Muscle layer of duodenum (tissue), 2 donors: ENCODE measurements at regions not wholly inside any gene's neighbourhood (a gene's known extent, or its start where the extent isn't known, plus 50 kb on each side); places are given as distances from the start of the nearest gene placed in this dataset.
"Not testable (repeated sequence)": the region's sequence is repeated elsewhere in the genome, so short reads cannot be mapped to it uniquely, and the experiment has no call there.

Source experiments
- H3K27ac ChIP-seq: one replicate; pipeline ENCODE4 v1.7.0; 2013; ENCODE audit warnings: mild to moderate bottlenecking, low read length
- H3K27me3 ChIP-seq: one replicate; pipeline ENCODE4 v1.7.0; 2013; ENCODE audit warnings: low read depth, mild to moderate bottlenecking, control low read depth, low read length
- H3K36me3 ChIP-seq, 2 donors: one replicate each; pipeline ENCODE4 v1.7.0; 2013; ENCODE audit warnings: low read length in 2 of 2, control low read depth in 1 of 2, mild to moderate bottlenecking in 1 of 2; ENCODE audit not compliant: insufficient read depth in 2 of 2, control insufficient read depth in 1 of 2
- H3K4me1 ChIP-seq, 2 donors: one replicate each; pipeline ENCODE4 v1.7.0; 2013; ENCODE audit warnings: low read length in 2 of 2, mild to moderate bottlenecking in 2 of 2, control low read depth in 1 of 2, moderate library complexity in 1 of 2; ENCODE audit not compliant: insufficient read depth in 2 of 2, control insufficient read depth in 1 of 2
- H3K4me3 ChIP-seq, 2 donors: one replicate each; pipeline ENCODE4 v1.7.0; 2013; ENCODE audit warnings: low read length in 2 of 2, low read depth in 1 of 2, mild to moderate bottlenecking in 1 of 2
- H3K9me3 ChIP-seq, 2 donors: one replicate each; pipeline ENCODE4 v1.7.0; 2013; ENCODE audit warnings: low read length in 2 of 2, control low read depth in 1 of 2, mild to moderate bottlenecking in 1 of 2; ENCODE audit not compliant: control insufficient read depth in 1 of 2
- donor health status: healthy.

DNA sequence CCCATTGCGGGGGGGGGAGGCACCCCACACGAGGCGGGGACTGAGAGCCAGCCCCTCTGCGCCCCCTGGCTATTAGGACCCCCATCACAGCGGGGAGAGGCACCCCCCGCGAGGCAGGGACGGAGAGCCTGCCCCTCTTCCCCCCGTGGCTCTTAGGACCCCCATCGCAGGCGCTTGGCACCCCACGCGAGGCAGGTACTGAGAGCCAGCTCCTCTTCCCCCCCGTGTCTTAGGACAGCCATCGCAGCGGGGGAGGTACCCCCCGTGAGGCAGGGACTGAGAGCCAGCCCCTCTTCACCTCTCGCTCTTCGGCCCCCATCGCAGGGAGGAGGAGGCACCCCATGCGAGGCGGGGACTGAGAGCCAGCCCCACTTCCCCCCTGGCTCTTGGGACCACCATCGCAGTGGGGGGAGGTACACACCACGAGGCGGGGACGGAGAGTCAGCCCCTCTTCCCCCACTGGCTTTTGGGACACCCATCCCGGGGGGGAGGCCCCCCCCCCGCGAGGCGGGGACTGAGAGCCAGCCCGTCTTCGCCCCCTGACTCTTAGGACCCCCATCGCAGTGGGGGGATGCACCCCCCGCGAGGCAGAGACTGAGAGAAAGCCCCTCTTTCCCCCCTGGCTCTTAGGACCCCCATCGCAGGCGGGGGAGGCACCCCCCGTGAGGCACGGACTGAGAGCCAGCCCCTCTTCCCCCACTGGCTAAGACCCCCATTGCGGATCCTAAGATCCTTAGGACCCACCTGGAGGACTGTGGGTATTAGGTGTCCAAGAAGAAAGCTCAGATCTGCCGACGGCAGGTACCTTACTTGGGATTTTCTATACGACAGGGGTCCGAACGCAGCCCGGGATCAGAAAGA, 198.6 kb upstream of the PZP start:
- Histone ChIP-seq H3K4me1 (no peaks in the 10 kb centered on the region), H3K36me3 (no peaks in the 10 kb centered on the region), H3K27ac (no peak overlapping the region), H3K4me3 (no peak overlapping the region), H3K27me3 (no peaks in the 10 kb centered on the region), H3K9me3 (no peaks in the 10 kb centered on the region)

- Histone ChIP-seq H3K36me3 (no peaks in the 10 kb centered on the region), H3K4me1 (no peaks in the 10 kb centered on the region), H3K27me3 (no peaks in the 10 kb centered on the region), H3K27ac (no peak overlapping the region), H3K4me3 (no peak overlapping the region), H3K9me3 (no peaks in the 10 kb centered on the region)
These were observed 197.8 kb upstream of the PZP start for GRCh38 chr12:9405886-9406563.

DNA sequence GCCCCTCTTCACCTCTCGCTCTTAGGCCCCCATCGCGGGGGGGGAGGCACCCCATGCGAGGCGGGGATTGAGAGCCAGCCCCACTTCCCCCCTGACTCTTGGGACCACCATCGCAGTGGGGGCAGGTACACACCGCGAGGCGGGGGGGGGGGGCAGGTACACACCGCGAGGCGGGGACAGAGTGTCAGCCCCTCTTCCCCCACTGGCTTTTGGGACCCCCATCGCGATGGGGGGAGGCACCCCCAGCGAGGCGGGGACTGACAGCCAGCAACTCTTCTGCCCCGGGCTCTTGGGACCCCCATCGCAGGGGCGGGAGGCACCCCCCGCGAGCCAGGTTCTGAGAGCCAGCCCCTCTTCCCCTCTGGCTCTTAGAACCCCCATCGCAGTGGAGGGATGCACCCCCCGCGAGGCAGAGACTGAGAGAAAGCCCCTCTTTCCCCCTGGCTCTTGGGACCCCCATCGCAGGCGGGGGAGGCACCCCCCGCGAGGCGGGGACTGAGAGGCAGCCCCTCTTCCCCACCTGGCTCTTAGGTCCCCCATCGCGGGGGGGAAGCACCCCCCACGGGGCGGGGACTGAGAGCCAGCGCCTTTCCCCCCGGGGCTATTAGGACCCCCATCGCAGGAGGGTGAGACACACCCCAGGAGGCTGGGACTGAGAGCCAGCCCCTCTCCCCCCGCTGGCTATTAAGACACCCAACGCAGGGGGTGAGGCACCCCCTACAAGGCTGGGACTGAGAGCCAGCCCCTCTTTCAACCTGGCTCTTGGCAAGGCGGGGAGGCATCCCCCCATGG, 196.5 kb upstream of the PZP start:
- Histone ChIP-seq H3K4me1 (no peaks in the 10 kb centered on the region), H3K27me3 (no peaks in the 10 kb centered on the region), H3K9me3 (no peaks in the 10 kb centered on the region), H3K27ac (no peak overlapping the region), H3K4me3 (no peak overlapping the region), H3K36me3 (no peaks in the 10 kb centered on the region)

GRCh38 chr12:9404031-9404430, 195.8 kb upstream of the PZP start:
- H3K4me1 ChIP-seq: no peaks in the 10 kb centered on the region
- H3K9me3 ChIP-seq: no peaks in the 10 kb centered on the region
- no peaks in the 10 kb centered on the region for H3K36me3 ChIP-seq
- no peaks in the 10 kb centered on the region for H3K27me3 ChIP-seq
- H3K27ac ChIP-seq: no peak overlapping the region
- no peak overlapping the region for H3K4me3 ChIP-seq

GRCh38 chr12:9402432-9403040, 194.3 kb upstream of the PZP start:
- H3K4me1 ChIP-seq, H3K9me3 ChIP-seq, H3K27me3 ChIP-seq, H3K4me3 ChIP-seq, H3K27ac ChIP-seq, H3K36me3 ChIP-seq: not testable (repeated sequence)

- not testable (repeated sequence) for H3K27ac ChIP-seq, H3K27me3 ChIP-seq, H3K4me3 ChIP-seq, H3K9me3 ChIP-seq, H3K36me3 ChIP-seq, H3K4me1 ChIP-seq
These were observed 188.2 kb upstream of the PZP start for GRCh38 chr12:9396367-9396766.

DNA sequence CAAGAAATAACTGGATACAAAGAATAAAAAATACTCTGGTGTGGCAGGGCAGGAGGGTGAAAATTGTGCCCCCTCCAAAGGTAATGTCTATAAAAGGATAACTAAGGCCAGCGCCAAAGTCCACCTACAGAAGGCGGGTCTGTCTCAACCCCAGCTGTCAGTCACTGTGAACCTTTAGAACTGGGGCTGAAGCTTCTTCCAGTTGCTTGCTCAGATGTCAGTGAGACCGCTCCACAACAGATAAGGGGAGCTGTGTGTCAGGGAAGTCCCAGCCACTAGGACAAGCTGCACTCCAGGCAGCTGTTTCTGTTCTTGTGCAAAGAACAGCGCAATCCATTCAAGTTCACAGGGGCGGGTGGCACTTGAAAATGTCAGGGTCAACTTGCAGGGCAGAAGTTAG, 187.0 kb upstream of the PZP start:
- H3K4me1 ChIP-seq, H3K9me3 ChIP-seq, H3K36me3 ChIP-seq, H3K4me3 ChIP-seq, H3K27me3 ChIP-seq, H3K27ac ChIP-seq: not testable (repeated sequence)

- Histone ChIP-seq H3K27ac (no peak overlapping the region), H3K4me3 (no peak overlapping the region), H3K36me3 (no peaks in the 10 kb centered on the region), H3K9me3 (no peaks in the 10 kb centered on the region), H3K4me1 (no peaks in the 10 kb centered on the region), H3K27me3 (no peaks in the 10 kb centered on the region)
These were observed 184.6 kb upstream of the PZP start for GRCh38 chr12:9392842-9393241.

- H3K36me3 ChIP-seq: no peaks in the 10 kb centered on the region
- no peaks in the 10 kb centered on the region for H3K9me3 ChIP-seq
- H3K4me3 ChIP-seq: no peak overlapping the region
- no peak overlapping the region for H3K27ac ChIP-seq
- no peaks in the 10 kb centered on the region for H3K4me1 ChIP-seq
- H3K27me3 ChIP-seq: no peaks in the 10 kb centered on the region
These were observed 183.6 kb upstream of the PZP start for GRCh38 chr12:9391815-9392214.

GRCh38 chr12:9390761-9391160, 182.6 kb upstream of the PZP start:
- Histone ChIP-seq H3K4me3 (no peak overlapping the region), H3K27me3 (no peaks in the 10 kb centered on the region), H3K9me3 (no peaks in the 10 kb centered on the region), H3K4me1 (no peaks in the 10 kb centered on the region), H3K36me3 (no peaks in the 10 kb centered on the region), H3K27ac (no peak overlapping the region)

GRCh38 chr12:9389796-9390195, 181.6 kb upstream of the PZP start:
- Histone ChIP-seq H3K36me3 (no peaks in the 10 kb centered on the region), H3K4me3 (no peak overlapping the region), H3K27ac (no peak overlapping the region), H3K27me3 (no peaks in the 10 kb centered on the region), H3K9me3 (no peaks in the 10 kb centered on the region), H3K4me1 (no peaks in the 10 kb centered on the region)
